ENCODE measurements at regions not wholly inside any gene's neighbourhood (a gene's known extent, or its start where the extent isn't known, plus 50 kb on each side); places are given as distances from the start of the nearest gene placed in this dataset.

DNA sequence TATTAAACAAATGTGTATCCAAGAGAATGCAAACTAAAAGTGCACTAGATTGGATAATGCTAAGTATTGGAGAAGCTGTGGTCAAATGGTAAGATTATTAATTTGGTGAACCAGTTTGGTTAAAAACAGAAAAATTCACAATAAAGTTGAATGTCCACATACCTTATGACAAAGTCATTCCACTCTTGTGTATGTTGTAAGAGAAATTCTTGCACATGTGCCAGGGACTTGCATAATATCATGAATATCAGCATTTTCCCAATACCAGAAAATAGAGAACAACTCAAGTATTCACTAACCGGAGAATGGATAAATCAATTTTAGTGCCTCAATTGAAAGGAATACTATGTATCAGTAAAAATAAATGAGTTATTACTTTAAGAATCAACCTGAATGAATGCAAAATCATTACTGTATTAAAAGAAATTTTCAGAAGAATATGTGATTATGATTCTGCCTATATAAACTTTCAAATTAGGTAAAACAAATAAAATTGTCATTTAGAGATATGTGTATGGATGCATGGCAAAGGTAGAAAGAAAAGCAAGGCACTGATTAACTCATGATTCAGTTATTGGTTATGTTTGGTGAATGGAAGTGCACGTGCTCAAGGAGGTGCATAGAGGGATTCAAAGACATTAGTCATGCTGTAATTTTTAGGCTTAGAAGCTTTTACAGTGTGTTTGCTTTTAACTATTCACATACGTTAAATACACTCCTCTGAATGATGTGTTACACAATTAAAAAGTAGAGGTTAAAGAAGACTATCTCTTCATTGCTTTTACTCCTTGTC, 217.4 kb upstream of the KCNK2 start:
- 45% methylated on average over 3 of the region's 3 CpGs for WGBS (ENCODE audit: low lambda C conversion rate)
- no peaks in the 10 kb centered on the region for H4K20me1 ChIP-seq (ENCODE audit: insufficient read depth)
- TF ChIP-seq ELF1 (IDR thresholded peaks at IDR 0.05) (no peak), EZH2phosphoT487 (IDR thresholded peaks at IDR 0.05; ENCODE audit: borderline replicate concordance, low read depth) (no peak), TCF12 (IDR thresholded peaks at IDR 0.05) (peak; percentile 54), EP300 (IDR thresholded peaks at IDR 0.05; ENCODE audit: borderline replicate concordance in 1 of 2, low read depth in 1 of 2, low read length in 1 of 2) (peak in 1 of 2 experiments; percentile 33; a peak in 1 of 4 replicates), GATA2 (CRISPR knock-in tag; IDR thresholded peaks at IDR 0.05) (no peak), FOXJ3 (CRISPR knock-in tag; IDR thresholded peaks at IDR 0.05) (no peak), JUND (IDR thresholded peaks at IDR 0.05) (no peak; the same call in 1 of the 2 replicates), GABPA (IDR thresholded peaks at IDR 0.05; ENCODE audit: low read depth) (no peak), NRF1 (IDR thresholded peaks at IDR 0.05; ENCODE audit: low read depth, low read length) (no peak), TEAD4 (IDR thresholded peaks at IDR 0.05; ENCODE audit: borderline replicate concordance, insufficient read depth) (no peak), POLR2AphosphoS5 (IDR thresholded peaks at IDR 0.05; ENCODE audit: low read depth, low read length) (no peak), FOXM1 (IDR thresholded peaks at IDR 0.05; ENCODE audit: low read depth) (no peak), FOSL2 (IDR thresholded peaks at IDR 0.05; ENCODE audit: borderline replicate concordance, low read depth) (peak; percentile 38; the same call in 1 of the 2 replicates), SMC3 (IDR thresholded peaks at IDR 0.05; ENCODE audit: low read depth, low read length) (no peak), TAF1 (IDR thresholded peaks at IDR 0.05; ENCODE audit: borderline replicate concordance, low read depth, low read length) (no peak), NFIC (IDR thresholded peaks at IDR 0.05; ENCODE audit: borderline replicate concordance) (peak; percentile 56), RCOR1 (IDR thresholded peaks at IDR 0.05; ENCODE audit: low read length) (no peak), RFX5 (IDR thresholded peaks at IDR 0.05; ENCODE audit: low read length) (no peak)
- TF ChIP-seq, protein P1, sequence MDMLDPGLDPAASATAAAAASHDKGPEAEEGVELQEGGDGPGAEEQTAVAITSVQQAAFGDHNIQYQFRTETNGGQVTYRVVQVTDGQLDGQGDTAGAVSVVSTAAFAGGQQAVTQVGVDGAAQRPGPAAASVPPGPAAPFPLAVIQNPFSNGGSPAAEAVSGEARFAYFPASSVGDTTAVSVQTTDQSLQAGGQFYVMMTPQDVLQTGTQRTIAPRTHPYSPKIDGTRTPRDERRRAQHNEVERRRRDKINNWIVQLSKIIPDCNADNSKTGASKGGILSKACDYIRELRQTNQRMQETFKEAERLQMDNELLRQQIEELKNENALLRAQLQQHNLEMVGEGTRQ (IDR thresholded peaks at IDR 0.05; ENCODE audit: borderline replicate concordance, low read depth, low read length) = no peak
- TF ChIP-seq, protein P2, sequence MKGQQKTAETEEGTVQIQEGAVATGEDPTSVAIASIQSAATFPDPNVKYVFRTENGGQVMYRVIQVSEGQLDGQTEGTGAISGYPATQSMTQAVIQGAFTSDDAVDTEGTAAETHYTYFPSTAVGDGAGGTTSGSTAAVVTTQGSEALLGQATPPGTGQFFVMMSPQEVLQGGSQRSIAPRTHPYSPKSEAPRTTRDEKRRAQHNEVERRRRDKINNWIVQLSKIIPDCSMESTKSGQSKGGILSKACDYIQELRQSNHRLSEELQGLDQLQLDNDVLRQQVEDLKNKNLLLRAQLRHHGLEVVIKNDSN (IDR thresholded peaks at IDR 0.05; ENCODE audit: borderline replicate concordance, low read depth) = no peak
- TF ChIP-seq, protein P3, sequence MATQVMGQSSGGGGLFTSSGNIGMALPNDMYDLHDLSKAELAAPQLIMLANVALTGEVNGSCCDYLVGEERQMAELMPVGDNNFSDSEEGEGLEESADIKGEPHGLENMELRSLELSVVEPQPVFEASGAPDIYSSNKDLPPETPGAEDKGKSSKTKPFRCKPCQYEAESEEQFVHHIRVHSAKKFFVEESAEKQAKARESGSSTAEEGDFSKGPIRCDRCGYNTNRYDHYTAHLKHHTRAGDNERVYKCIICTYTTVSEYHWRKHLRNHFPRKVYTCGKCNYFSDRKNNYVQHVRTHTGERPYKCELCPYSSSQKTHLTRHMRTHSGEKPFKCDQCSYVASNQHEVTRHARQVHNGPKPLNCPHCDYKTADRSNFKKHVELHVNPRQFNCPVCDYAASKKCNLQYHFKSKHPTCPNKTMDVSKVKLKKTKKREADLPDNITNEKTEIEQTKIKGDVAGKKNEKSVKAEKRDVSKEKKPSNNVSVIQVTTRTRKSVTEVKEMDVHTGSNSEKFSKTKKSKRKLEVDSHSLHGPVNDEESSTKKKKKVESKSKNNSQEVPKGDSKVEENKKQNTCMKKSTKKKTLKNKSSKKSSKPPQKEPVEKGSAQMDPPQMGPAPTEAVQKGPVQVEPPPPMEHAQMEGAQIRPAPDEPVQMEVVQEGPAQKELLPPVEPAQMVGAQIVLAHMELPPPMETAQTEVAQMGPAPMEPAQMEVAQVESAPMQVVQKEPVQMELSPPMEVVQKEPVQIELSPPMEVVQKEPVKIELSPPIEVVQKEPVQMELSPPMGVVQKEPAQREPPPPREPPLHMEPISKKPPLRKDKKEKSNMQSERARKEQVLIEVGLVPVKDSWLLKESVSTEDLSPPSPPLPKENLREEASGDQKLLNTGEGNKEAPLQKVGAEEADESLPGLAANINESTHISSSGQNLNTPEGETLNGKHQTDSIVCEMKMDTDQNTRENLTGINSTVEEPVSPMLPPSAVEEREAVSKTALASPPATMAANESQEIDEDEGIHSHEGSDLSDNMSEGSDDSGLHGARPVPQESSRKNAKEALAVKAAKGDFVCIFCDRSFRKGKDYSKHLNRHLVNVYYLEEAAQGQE (IDR thresholded peaks at IDR 0.05; ENCODE audit: low read depth, low read length) = no peak
- TF ChIP-seq, protein P4, sequence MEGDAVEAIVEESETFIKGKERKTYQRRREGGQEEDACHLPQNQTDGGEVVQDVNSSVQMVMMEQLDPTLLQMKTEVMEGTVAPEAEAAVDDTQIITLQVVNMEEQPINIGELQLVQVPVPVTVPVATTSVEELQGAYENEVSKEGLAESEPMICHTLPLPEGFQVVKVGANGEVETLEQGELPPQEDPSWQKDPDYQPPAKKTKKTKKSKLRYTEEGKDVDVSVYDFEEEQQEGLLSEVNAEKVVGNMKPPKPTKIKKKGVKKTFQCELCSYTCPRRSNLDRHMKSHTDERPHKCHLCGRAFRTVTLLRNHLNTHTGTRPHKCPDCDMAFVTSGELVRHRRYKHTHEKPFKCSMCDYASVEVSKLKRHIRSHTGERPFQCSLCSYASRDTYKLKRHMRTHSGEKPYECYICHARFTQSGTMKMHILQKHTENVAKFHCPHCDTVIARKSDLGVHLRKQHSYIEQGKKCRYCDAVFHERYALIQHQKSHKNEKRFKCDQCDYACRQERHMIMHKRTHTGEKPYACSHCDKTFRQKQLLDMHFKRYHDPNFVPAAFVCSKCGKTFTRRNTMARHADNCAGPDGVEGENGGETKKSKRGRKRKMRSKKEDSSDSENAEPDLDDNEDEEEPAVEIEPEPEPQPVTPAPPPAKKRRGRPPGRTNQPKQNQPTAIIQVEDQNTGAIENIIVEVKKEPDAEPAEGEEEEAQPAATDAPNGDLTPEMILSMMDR (IDR thresholded peaks at IDR 0.05) = no peak
- TF ChIP-seq, protein P5, sequence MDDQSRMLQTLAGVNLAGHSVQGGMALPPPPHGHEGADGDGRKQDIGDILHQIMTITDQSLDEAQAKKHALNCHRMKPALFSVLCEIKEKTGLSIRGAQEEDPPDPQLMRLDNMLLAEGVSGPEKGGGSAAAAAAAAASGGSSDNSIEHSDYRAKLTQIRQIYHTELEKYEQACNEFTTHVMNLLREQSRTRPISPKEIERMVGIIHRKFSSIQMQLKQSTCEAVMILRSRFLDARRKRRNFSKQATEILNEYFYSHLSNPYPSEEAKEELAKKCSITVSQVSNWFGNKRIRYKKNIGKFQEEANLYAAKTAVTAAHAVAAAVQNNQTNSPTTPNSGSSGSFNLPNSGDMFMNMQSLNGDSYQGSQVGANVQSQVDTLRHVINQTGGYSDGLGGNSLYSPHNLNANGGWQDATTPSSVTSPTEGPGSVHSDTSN (IDR thresholded peaks at IDR 0.05) = no peak
- TF ChIP-seq, protein P6, sequence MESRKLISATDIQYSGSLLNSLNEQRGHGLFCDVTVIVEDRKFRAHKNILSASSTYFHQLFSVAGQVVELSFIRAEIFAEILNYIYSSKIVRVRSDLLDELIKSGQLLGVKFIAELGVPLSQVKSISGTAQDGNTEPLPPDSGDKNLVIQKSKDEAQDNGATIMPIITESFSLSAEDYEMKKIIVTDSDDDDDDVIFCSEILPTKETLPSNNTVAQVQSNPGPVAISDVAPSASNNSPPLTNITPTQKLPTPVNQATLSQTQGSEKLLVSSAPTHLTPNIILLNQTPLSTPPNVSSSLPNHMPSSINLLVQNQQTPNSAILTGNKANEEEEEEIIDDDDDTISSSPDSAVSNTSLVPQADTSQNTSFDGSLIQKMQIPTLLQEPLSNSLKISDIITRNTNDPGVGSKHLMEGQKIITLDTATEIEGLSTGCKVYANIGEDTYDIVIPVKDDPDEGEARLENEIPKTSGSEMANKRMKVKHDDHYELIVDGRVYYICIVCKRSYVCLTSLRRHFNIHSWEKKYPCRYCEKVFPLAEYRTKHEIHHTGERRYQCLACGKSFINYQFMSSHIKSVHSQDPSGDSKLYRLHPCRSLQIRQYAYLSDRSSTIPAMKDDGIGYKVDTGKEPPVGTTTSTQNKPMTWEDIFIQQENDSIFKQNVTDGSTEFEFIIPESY (IDR thresholded peaks at IDR 0.05; ENCODE audit: borderline replicate concordance, low read depth) = no peak

More for the DNA sequence above, 217.4 kb upstream of the KCNK2 start:
- Histone ChIP-seq H3F3A (replicated peaks; ENCODE audit: insufficient read depth) (peaks cover 30% of the 10 kb centered on the region), H3K4me3 (ENCODE audit: low read depth in 2 of 2, low read length in 1 of 2) (no peak overlapping the region), H2AFZ (ENCODE audit: low read depth) (no peak overlapping the region), H3K36me3 (replicated peaks in 1 of 2; ENCODE audit: control insufficient read depth in 1 of 2, insufficient read depth in 2 of 2, low read length in 1 of 2) (no peaks in the 10 kb centered on the region), H3K4me1 (ENCODE audit: control insufficient read depth in 1 of 2, insufficient read depth in 2 of 2, low read depth in 1 of 2, low read length in 1 of 2) (peaks cover 0 to 18% of the 10 kb centered on the region in 2 experiments; a peak in 2 of 4 replicates), H3K27me3 (ENCODE audit: insufficient read depth) (no peaks in the 10 kb centered on the region), H3K9ac (no peak overlapping the region), H3K4me2 (no peak overlapping the region), H3K27ac (ENCODE audit: low read depth in 2 of 2, low read length in 1 of 2) (no peak overlapping the region), H3K9me2 (no peaks in the 10 kb centered on the region), H3K79me2 (ENCODE audit: insufficient read depth) (no peaks in the 10 kb centered on the region), H3K9me3 (no peaks in the 10 kb centered on the region; the same call in 1 of the 2 replicates)
- ChIA-PET CTCF (no interaction called here), POLR2A (no interaction called here)
- DNase-seq = no peak

Measured in SK-N-SH (cell line).